H1 (cell line): ENCODE measurements at regions not wholly inside any gene's neighbourhood (a gene's known extent, or its start where the extent isn't known, plus 50 kb on each side); places are given as distances from the start of the nearest gene placed in this dataset.

Source experiments
- CTCF ChIA-PET: fragments of 300-600 bp; sonication (Branson Sonifier 250); formaldehyde crosslinking; loops from one replicate; lab custom pipeline; 2021; ENCODE audit not compliant: partially characterized antibody; lab: Charles Lee
- POLR2A ChIA-PET: fragments of 300-600 bp; sonication (Branson Sonifier 250); formaldehyde crosslinking; loops from one replicate; lab custom pipeline; 2021; ENCODE audit warnings: inconsistent platforms; ENCODE audit not compliant: partially characterized antibody; lab: Charles Lee
- DNase-seq, 2 experiments: peaks; one replicate each; pipeline versions ENCODE4 v3.0.0 to v3.0.0-alpha.2; 2010 to 2022; ENCODE audit warnings: low spot score in 2 of 2, low read depth in 1 of 2, mixed read lengths in 1 of 2
- FAIRE-seq: peaks from 2 replicates; lab custom pipeline; 2011; peaks lifted over from hg19 to GRCh38; lab: Jason Lieb, UNC
- H2AFZ ChIP-seq: 2 replicates; pipeline ENCODE4 v1.8.1; 2012; ENCODE audit warnings: low read length, inconsistent platforms
- H2AK5ac ChIP-seq: 2 replicates; pipeline ENCODE4 v1.6.1; 2013; ENCODE audit warnings: low read depth, low read length
- H2BK120ac ChIP-seq: replicated peaks from 2 replicates; pipeline ENCODE3; 2013; ENCODE audit warnings: low read depth, low read length, inconsistent platforms
- H2BK12ac ChIP-seq: 2 replicates; pipeline ENCODE4 v1.6.1; 2013; ENCODE audit warnings: low read depth, low read length
- H2BK15ac ChIP-seq: 2 replicates; pipeline ENCODE4 v1.6.1; 2013; ENCODE audit warnings: low read length
- H2BK20ac ChIP-seq: 2 replicates; pipeline ENCODE4 v1.6.1; 2013; ENCODE audit warnings: low read length
- H2BK5ac ChIP-seq: 2 replicates; pipeline ENCODE4 v1.6.1; 2013; ENCODE audit warnings: low read depth, low read length
- H3K14ac ChIP-seq: 2 replicates; pipeline ENCODE4 v1.6.1; 2013; ENCODE audit warnings: inconsistent platforms; ENCODE audit not compliant: insufficient read length
- H3K18ac ChIP-seq: 2 replicates; pipeline ENCODE4 v1.6.1; 2013; ENCODE audit warnings: low read length; ENCODE audit errors: extremely low read depth
- H3K23ac ChIP-seq: 2 replicates; pipeline ENCODE4 v1.6.1; 2013; ENCODE audit warnings: inconsistent platforms; ENCODE audit not compliant: insufficient read length
- H3K23me2 ChIP-seq: 2 replicates; pipeline ENCODE4 v1.6.1; 2013; ENCODE audit warnings: low read depth, low read length
- H3K27ac ChIP-seq: 2 replicates; pipeline ENCODE4 v1.6.1; 2011; ENCODE audit warnings: low read depth, low read length, inconsistent platforms
- H3K27me3 ChIP-seq, 4 experiments: replicated peaks in 1 of 4; 1 replicate in 1 of 4; 2 replicates in 3 of 4; pipeline versions ENCODE4 v1.6.1 to v1.8.1; 2011 to 2013; ENCODE audit warnings: low read length in 3 of 4, mild to moderate bottlenecking in 3 of 4, inconsistent platforms in 2 of 4, mixed read lengths in 2 of 4, moderate library complexity in 1 of 4; ENCODE audit not compliant: control insufficient read depth in 3 of 4, insufficient read depth in 3 of 4; ENCODE audit errors: extremely low read depth in 1 of 4
- H3K36me3 ChIP-seq, 4 experiments: 2 replicates each; pipeline versions ENCODE4 v1.6.1 to v1.8.1; 2011 to 2013; ENCODE audit warnings: mild to moderate bottlenecking in 4 of 4, low read length in 3 of 4, moderate library complexity in 2 of 4, control low read depth in 1 of 4, inconsistent platforms in 1 of 4; ENCODE audit not compliant: insufficient read depth in 4 of 4, control insufficient read depth in 2 of 4
- H3K4ac ChIP-seq: replicated peaks from 2 replicates; pipeline ENCODE3; 2013; ENCODE audit warnings: low read length, low read depth, mixed read lengths, inconsistent platforms; ENCODE audit not compliant: insufficient read length
- H3K4me1 ChIP-seq, 4 experiments: replicated peaks in 1 of 4; 1 replicate in 1 of 4; 2 replicates in 3 of 4; pipeline versions ENCODE4 v1.6.1 to v1.8.1; 2011 to 2013; ENCODE audit warnings: low read length in 3 of 4, inconsistent platforms in 2 of 4, mixed read lengths in 1 of 4; ENCODE audit not compliant: insufficient read depth in 4 of 4, control insufficient read depth in 3 of 4
- H3K4me2 ChIP-seq, 2 experiments: 2 replicates each; pipeline versions ENCODE4 v1.6.1 to v1.8.1; 2011 to 2013; ENCODE audit warnings: low read depth in 2 of 2, low read length in 2 of 2, control low read depth in 1 of 2, inconsistent platforms in 1 of 2, mild to moderate bottlenecking in 1 of 2; ENCODE audit not compliant: insufficient read depth in 1 of 2
- H3K4me3 ChIP-seq, 4 experiments: fragments of 200-600, 300-600 bp in 1 of 4; sonication (generic), shearing (Covaris generic), sonication (Bioruptor Twin) in 1 of 4; 2 replicates each; pipeline versions ENCODE4 v1.5.1 to v1.8.1; 2011 to 2016; ENCODE audit warnings: low read length in 4 of 4, low read depth in 3 of 4, control low read depth in 2 of 4, inconsistent platforms in 2 of 4, mild to moderate bottlenecking in 2 of 4, mixed read lengths in 1 of 4, moderate library complexity in 1 of 4; ENCODE audit not compliant: insufficient read depth in 2 of 4; ENCODE audit errors: extremely low read depth in 1 of 4
- H3K56ac ChIP-seq: replicated peaks from 2 replicates; pipeline ENCODE3; 2013; ENCODE audit warnings: low read depth, mild to moderate bottlenecking, mixed read lengths, low read length, inconsistent platforms; ENCODE audit not compliant: insufficient read length
- H3K79me1 ChIP-seq: 2 replicates; pipeline ENCODE4 v1.6.1; 2013; ENCODE audit warnings: low read depth, low read length, control low read depth
- H3K79me2 ChIP-seq, 2 experiments: 2 replicates each; pipeline versions ENCODE4 v1.6.1 to v1.8.1; 2012 to 2013; ENCODE audit warnings: low read length in 2 of 2, mild to moderate bottlenecking in 2 of 2, inconsistent platforms in 1 of 2; ENCODE audit not compliant: insufficient read depth in 2 of 2, control insufficient read depth in 1 of 2
- H3K9ac ChIP-seq, 4 experiments: replicated peaks in 1 of 4; 1 replicate in 1 of 4; 2 replicates in 3 of 4; pipeline versions ENCODE4 v1.6.1 to v1.8.1; 2011 to 2013; ENCODE audit warnings: low read depth in 3 of 4, low read length in 3 of 4, control low read depth in 2 of 4, mild to moderate bottlenecking in 2 of 4, moderate library complexity in 2 of 4, inconsistent platforms in 1 of 4; ENCODE audit errors: extremely low read depth in 1 of 4
- H3K9me3 ChIP-seq, 2 experiments: 2 replicates each; pipeline versions ENCODE4 v1.6.1 to v1.8.1; 2012 to 2013; ENCODE audit warnings: mild to moderate bottlenecking in 2 of 2, moderate library complexity in 2 of 2, control low read depth in 1 of 2, inconsistent platforms in 1 of 2, low read depth in 1 of 2, low read length in 1 of 2, mixed read lengths in 1 of 2; ENCODE audit not compliant: insufficient read depth in 2 of 2
- H4K20me1 ChIP-seq, 2 experiments: replicated peaks in 1 of 2; 2 replicates each; pipeline versions ENCODE3 to v1.8.1; 2011 to 2013; ENCODE audit warnings: inconsistent platforms in 2 of 2, low read length in 2 of 2, mild to moderate bottlenecking in 1 of 2; ENCODE audit not compliant: insufficient read depth in 2 of 2, control insufficient read depth in 1 of 2
- H4K5ac ChIP-seq: 2 replicates; pipeline ENCODE4 v1.6.1; 2013; ENCODE audit warnings: low read length, low read depth, mixed read lengths, inconsistent platforms; ENCODE audit not compliant: insufficient read length
- H4K8ac ChIP-seq: 2 replicates; pipeline ENCODE4 v1.8.0; 2013; ENCODE audit warnings: mild to moderate bottlenecking, moderate library complexity, low read length, inconsistent platforms; ENCODE audit not compliant: insufficient read depth; ENCODE audit errors: extremely low read depth
- H4K91ac ChIP-seq: replicated peaks from 2 replicates; pipeline ENCODE3; 2013; ENCODE audit warnings: low read length, mixed read lengths, inconsistent platforms; ENCODE audit not compliant: insufficient read length
- CREB1 ChIP-seq: IDR thresholded peaks from 2 replicates; pipeline ENCODE4 v1.6.1; 2012; ENCODE audit warnings: inconsistent platforms
- CTBP2 ChIP-seq: IDR thresholded peaks from 2 replicates; pipeline ENCODE4 v1.7.0; 2011; ENCODE audit warnings: borderline replicate concordance, mild to moderate bottlenecking, moderate library complexity, mixed read lengths, low read length; ENCODE audit not compliant: insufficient read depth, insufficient read length
- FOSL1 ChIP-seq: IDR thresholded peaks from 2 replicates; pipeline ENCODE4 v1.6.1; 2011; ENCODE audit warnings: mild to moderate bottlenecking, low read depth, low read length, moderate library complexity; ENCODE audit not compliant: insufficient read depth
- GTF2F1 ChIP-seq: IDR thresholded peaks from 2 replicates; pipeline ENCODE4 v1.6.1; 2012; ENCODE audit warnings: low read depth, low read length, improper control_type of control experiment, borderline replicate concordance
- HDAC2 ChIP-seq, 2 experiments: fragments of 300-600 bp in 1 of 2; sonication (generic) in 1 of 2; IDR thresholded peaks; 2 replicates each; pipeline ENCODE4 v1.6.1; 2011 to 2012; ENCODE audit warnings: low read depth in 2 of 2, low read length in 2 of 2, mild to moderate bottlenecking in 2 of 2, moderate library complexity in 2 of 2, borderline replicate concordance in 1 of 2, inconsistent platforms in 1 of 2
- HDAC6 ChIP-seq: IDR thresholded peaks from one replicate; pipeline ENCODE4 v1.7.1; 2012; ENCODE audit warnings: low read depth, mild to moderate bottlenecking, inconsistent platforms, low read length, moderate library complexity
- MAX ChIP-seq: IDR thresholded peaks from 2 replicates; pipeline ENCODE4 v1.6.1; 2012; ENCODE audit warnings: inconsistent platforms
- NANOG ChIP-seq: IDR thresholded peaks from 2 replicates; pipeline ENCODE4 v1.6.1; 2011; ENCODE audit warnings: low read length, low read depth, mild to moderate bottlenecking, inconsistent platforms; ENCODE audit not compliant: insufficient read depth, poor library complexity, severe bottlenecking
- RAD21 ChIP-seq, 2 experiments: IDR thresholded peaks in 1 of 2; conservative IDR thresholded peaks in 1 of 2; 2 replicates each; pipeline ENCODE4 v1.6.1; 2011; ENCODE audit warnings: low read depth in 2 of 2, low read length in 2 of 2, improper control_type of control experiment in 1 of 2, inconsistent platforms in 1 of 2, mild to moderate bottlenecking in 1 of 2, moderate library complexity in 1 of 2
- RBBP5 ChIP-seq: IDR thresholded peaks from 2 replicates; pipeline ENCODE4 v1.7.1; 2012; ENCODE audit warnings: low read depth, mild to moderate bottlenecking, inconsistent platforms, low read length, moderate library complexity, borderline replicate concordance
- RFX5 ChIP-seq: IDR thresholded peaks from 2 replicates; pipeline ENCODE4 v1.6.1; 2011; ENCODE audit warnings: low read depth, low read length, improper control_type of control experiment, borderline replicate concordance
- SUZ12 ChIP-seq: fragments of 200-600 bp; sonication (generic); IDR thresholded peaks from 2 replicates; pipeline ENCODE4 v1.6.1; 2012; ENCODE audit warnings: mild to moderate bottlenecking, inconsistent platforms, low read length, moderate library complexity, mixed read lengths
- TAF7 ChIP-seq: optimal IDR thresholded peaks from 2 replicates; pipeline ENCODE3; 2011; ENCODE audit warnings: low read depth, mild to moderate bottlenecking, inconsistent platforms, low read length, moderate library complexity, borderline replicate concordance
- WGBS, 2 experiments: shearing (Covaris generic) in 1 of 2; methylation state at CpG; one replicate each; pipeline versions ENCODE4 v1.1.6 to v1.1.7; 2013 to 2015; ENCODE audit warnings: low lambda C conversion rate in 2 of 2, mixed read lengths in 2 of 2, inconsistent platforms in 1 of 2, low coverage in 1 of 2, missing lambda C conversion rate in 1 of 2; ENCODE audit not compliant: insufficient replicate concordance in 2 of 2, insufficient coverage in 1 of 2, insufficient read length in 1 of 2; ENCODE audit errors: extremely low coverage in 1 of 2, missing lambda C conversion rate in 1 of 2; 5-methylcytosine and 5-hydroxymethylcytosine counted together

GRCh38 chr14:104404922-104405321 lies 174.6 kb upstream of the C14orf180 start:
- H4K8ac ChIP-seq: no peak overlapping the region
- H2AFZ ChIP-seq: no peak overlapping the region
- H2AK5ac ChIP-seq: no peak overlapping the region
- H3K79me1 ChIP-seq: no peaks in the 10 kb centered on the region
- no peak overlapping the region for H2BK20ac ChIP-seq
- H2BK12ac ChIP-seq: no peak overlapping the region
- no peak overlapping the region for H3K4me2 ChIP-seq
- 94% methylated on average over 7 of the region's 7 CpGs; no CpG with 5 or more reads in 1 of the 2 experiments for WGBS, 2 experiments
- H2BK5ac ChIP-seq: no peak overlapping the region
- H3K18ac ChIP-seq: no peak overlapping the region
- peaks cover 0 to 11% (median 3%) of the 10 kb centered on the region in 4 experiments; a peak in 5 of 7 replicates for H3K4me1 ChIP-seq
- no peaks in the 10 kb centered on the region for H3K79me2 ChIP-seq
- no peak overlapping the region for H3K4ac ChIP-seq
- no peak overlapping the region for H3K27ac ChIP-seq
- no peaks in the 10 kb centered on the region for H3K27me3 ChIP-seq
- H4K20me1 ChIP-seq: no peaks in the 10 kb centered on the region
- DNase-seq (no peak), FAIRE-seq (no peak)
- H2BK15ac ChIP-seq: no peak overlapping the region
- H3K14ac ChIP-seq: no peak overlapping the region
- H4K91ac ChIP-seq: no peak overlapping the region
- ChIA-PET CTCF (interaction anchor here (2.5 kb wide), 1 partner anchor 12 kb away, joined by 7 read pairs; no protein-coding TSS in a partner anchor), POLR2A (no interaction called here)
- no peak overlapping the region for H4K5ac ChIP-seq
- H3K36me3 ChIP-seq: no peaks in the 10 kb centered on the region
- TF ChIP-seq MAX (no peak), CREB1 (no peak), NANOG (no peak), SUZ12 (no peak), GTF2F1 (no peak), RBBP5 (no peak), HDAC2 (IDR thresholded peaks at IDR 0.05; ENCODE audit: borderline replicate concordance in 1 of 2, low read depth in 2 of 2, low read length in 2 of 2) (no peak), CTBP2 (no peak), FOSL1 (no peak), RFX5 (no peak), RAD21 (IDR thresholded peaks at IDR 0.05 in 1 of 2, conservative IDR thresholded peaks at IDR 0.05 in 1 of 2; ENCODE audit: low read depth in 2 of 2, low read length in 2 of 2) (no peak), HDAC6 (no peak), TAF7 (no peak)
- TF ChIP-seq, all 59 proteins: peak for 0
- Histone ChIP-seq H3K56ac (no peak overlapping the region), H3K4me3 (no peak overlapping the region), H3K23me2 (no peaks in the 10 kb centered on the region), H3K9ac (no peak overlapping the region), H2BK120ac (no peak overlapping the region), H3K9me3 (peaks cover 4 to 6% of the 10 kb centered on the region in 2 experiments; a peak in 2 of 4 replicates), H3K23ac (no peak overlapping the region)
